NCI-H748 (cell line): ENCODE measurements at regions not wholly inside any gene's neighbourhood (a gene's known extent, or its start where the extent isn't known, plus 50 kb on each side); places are given as distances from the start of the nearest gene placed in this dataset.

ENCODE experiments used
- DNase-seq: peaks from one replicate; lab custom pipeline; 2025; ENCODE audit not compliant: unreplicated experiment; lab: John Stamatoyannopoulos, UW

- no peak for DNase-seq
Observed at GRCh38 chr6:74956559-74957428, 249.1 kb downstream of the COL12A1 start.

- DNase-seq, result no peak
Observed at GRCh38 chr6:74953708-74954107, 252.1 kb downstream of the COL12A1 start.

GRCh38 chr6:74946961-74947360, 258.9 kb downstream of the COL12A1 start:
- DNase-seq, result no peak

- no peak for DNase-seq
Observed at GRCh38 chr6:74942130-74942529, 263.7 kb downstream of the COL12A1 start.

GRCh38 chr6:74941424-74941823, 264.4 kb downstream of the COL12A1 start:
- no peak for DNase-seq

- DNase-seq, result no peak
Observed at GRCh38 chr6:74939721-74940620, 265.9 kb downstream of the COL12A1 start.

- DNase-seq, result no peak
Observed at GRCh38 chr6:74939151-74939708, 266.6 kb downstream of the COL12A1 start.

- no peak for DNase-seq
Observed at GRCh38 chr6:74937936-74938335, 267.9 kb downstream of the COL12A1 start.

GRCh38 chr6:74936886-74937285, 269.0 kb downstream of the COL12A1 start:
- DNase-seq, result no peak

- no peak for DNase-seq
Observed at GRCh38 chr6:74932232-74932888, 273.5 kb downstream of the COL12A1 start.

- DNase-seq, result no peak
Observed at GRCh38 chr6:74931558-74931957, 274.3 kb downstream of the COL12A1 start.

- DNase-seq, result no peak
Observed at GRCh38 chr6:74928203-74928602, 277.6 kb downstream of the COL12A1 start.

- no peak for DNase-seq
Observed at GRCh38 chr6:74927299-74927698, 278.6 kb downstream of the COL12A1 start.

- no peak for DNase-seq
Observed at GRCh38 chr6:74925683-74926082, 280.2 kb downstream of the COL12A1 start.

GRCh38 chr6:74914888-74915287, 291.0 kb downstream of the COL12A1 start:
- no peak for DNase-seq

- DNase-seq, result no peak
Observed at GRCh38 chr6:74912234-74912633, 293.6 kb downstream of the COL12A1 start.

- no peak for DNase-seq
Observed at GRCh38 chr6:74902846-74903245, 303.0 kb downstream of the COL12A1 start.

GRCh38 chr6:74902089-74902488, 303.8 kb downstream of the COL12A1 start:
- no peak for DNase-seq

- no peak for DNase-seq
Observed at GRCh38 chr6:74901576-74901975, 304.3 kb downstream of the COL12A1 start.

GRCh38 chr6:74899416-74899815, 306.4 kb downstream of the COL12A1 start:
- DNase-seq, result no peak

- DNase-seq, result no peak
Observed at GRCh38 chr6:74892091-74892490, 313.8 kb downstream of the COL12A1 start.
